K562 (cell line): ENCODE measurements at regions not wholly inside any gene's neighbourhood (a gene's known extent, or its start where the extent isn't known, plus 50 kb on each side); places are given as distances from the start of the nearest gene placed in this dataset.

Source experiments
- ATAC-seq: fragments of 200-7000 bp; cut with Tn5 transposase; 3 replicates; pipeline ENCODE4 v1.9.1; 2020; ENCODE audit warnings: moderate library complexity
- BruUV-seq: library from RNA; stranded (reverse); fragments of 400-500 nt; replicated peaks from 2 replicates; lab custom pipeline; 2021; lab: Mats Ljungman, UMichigan
- CTCF ChIA-PET: fragments of 300-600 bp; formaldehyde crosslinking; extraction: SDS; loops from one replicate; lab custom pipeline; 2021; ENCODE audit warnings: low intra/inter-chr PET ratio; lab: Yijun Ruan, JAX
- POLR2A ChIA-PET: fragments of 300-600, 350-650 bp; sonication (Branson Sonifier 250); formaldehyde crosslinking; extraction: SDS; loops from one replicate; lab custom pipeline; 2021; ENCODE audit warnings: antibody characterized with exemption, inconsistent platforms; lab: Yijun Ruan, JAX
- DNase-seq, 4 experiments: peaks; one replicate each; pipeline versions ENCODE4 v3.0.0 to v3.0.0-alpha.2; 2011 to 2018; ENCODE audit warnings: low spot score in 3 of 4, mixed read lengths in 3 of 4; ENCODE audit errors: extremely low read depth in 1 of 4
- FAIRE-seq: peaks from 2 replicates; lab custom pipeline; 2011; peaks lifted over from hg19 to GRCh38; lab: Jason Lieb, UNC
- H2AFZ ChIP-seq: 2 replicates; pipeline ENCODE4 v1.6.0; 2011; ENCODE audit warnings: low read depth, low read length, control low read depth, inconsistent platforms
- H3K27ac ChIP-seq: fragments of 200-600 bp; 3 replicates; pipeline ENCODE4 v1.8.0; 2011; ENCODE audit warnings: low read depth, mild to moderate bottlenecking, control low read depth, inconsistent platforms, low read length, moderate library complexity, mixed read lengths; ENCODE audit errors: extremely low read depth
- H3K27me3 ChIP-seq, 2 experiments: fragments of 300-600 bp in 1 of 2; 2 replicates in 1 of 2; 3 replicates in 1 of 2; pipeline versions ENCODE4 v1.6.0 to v1.8.0; 2011; ENCODE audit warnings: inconsistent platforms in 2 of 2, low read length in 2 of 2, mild to moderate bottlenecking in 1 of 2, mixed read lengths in 1 of 2, moderate library complexity in 1 of 2; ENCODE audit not compliant: control insufficient read depth in 2 of 2, insufficient read depth in 2 of 2
- H3K36me3 ChIP-seq: fragments of 300-600 bp; 3 replicates; pipeline ENCODE4 v1.8.0; 2011; ENCODE audit warnings: mild to moderate bottlenecking, low read length, inconsistent platforms; ENCODE audit not compliant: control insufficient read depth, insufficient read depth
- H3K4me1 ChIP-seq, 2 experiments: fragments of 200-600 bp in 1 of 2; replicated peaks in 1 of 2; 2 replicates in 1 of 2; 3 replicates in 1 of 2; pipeline versions ENCODE4 v1.5.1 to v1.8.0; 2011; ENCODE audit warnings: inconsistent platforms in 2 of 2, low read length in 2 of 2, mild to moderate bottlenecking in 1 of 2, mixed read lengths in 1 of 2, moderate library complexity in 1 of 2; ENCODE audit not compliant: control insufficient read depth in 2 of 2, insufficient read depth in 2 of 2
- H3K4me2 ChIP-seq: 2 replicates; pipeline ENCODE4 v1.6.1; 2011; ENCODE audit warnings: low read length, control low read depth, inconsistent platforms, mixed read lengths; ENCODE audit not compliant: insufficient read depth
- H3K4me3 ChIP-seq: fragments of 200-600 bp; sonication (generic), shearing (Covaris generic); 2 replicates; pipeline ENCODE4 v1.5.1; 2016; ENCODE audit warnings: control low read depth, inconsistent platforms
- H3K79me2 ChIP-seq: fragments of 200-600 bp; 3 replicates; pipeline ENCODE4 v1.8.0; 2011; ENCODE audit warnings: low read length, inconsistent platforms; ENCODE audit not compliant: control insufficient read depth, insufficient read depth
- H3K9ac ChIP-seq, 2 experiments: 2 replicates each; pipeline versions ENCODE4 v1.6.0 to v1.6.1; 2011; ENCODE audit warnings: low read depth in 2 of 2, low read length in 2 of 2, control low read depth in 1 of 2, inconsistent platforms in 1 of 2, mild to moderate bottlenecking in 1 of 2, mixed read lengths in 1 of 2; ENCODE audit not compliant: insufficient read depth in 1 of 2
- H3K9me1 ChIP-seq: one replicate; pipeline ENCODE4 v1.6.0; 2011; ENCODE audit warnings: inconsistent platforms, mild to moderate bottlenecking, low read length, moderate library complexity; ENCODE audit not compliant: control insufficient read depth, insufficient read depth
- H3K9me3 ChIP-seq: replicated peaks from 2 replicates; pipeline ENCODE4 v1.5.1; 2011; ENCODE audit warnings: low read depth, low read length, inconsistent platforms; ENCODE audit not compliant: control insufficient read depth, insufficient read depth
- H4K20me1 ChIP-seq: replicated peaks from 2 replicates; pipeline ENCODE4 v1.6.1; 2011; ENCODE audit warnings: low read length, inconsistent platforms, mixed read lengths; ENCODE audit not compliant: control insufficient read depth, insufficient read depth
- BDP1 ChIP-seq: IDR thresholded peaks from 3 replicates; pipeline ENCODE4 v1.6.1; 2011; ENCODE audit not compliant: insufficient read length, insufficient read depth
- CHD1 ChIP-seq: fragments of 200-600 bp; sonication (generic); IDR thresholded peaks from one replicate; pipeline ENCODE4 v1.6.1; 2012; ENCODE audit warnings: mild to moderate bottlenecking, moderate library complexity, low read length, inconsistent platforms
- LARP7 ChIP-seq: fragments of 450-650 bp; IDR thresholded peaks from 2 replicates; pipeline ENCODE4 v1.6.1; 2016
- PCBP2 ChIP-seq: fragments of 200-400 bp; formaldehyde crosslinking; IDR thresholded peaks from 2 replicates; pipeline ENCODE4 v1.6.1; 2018; ENCODE audit warnings: low read length, low read depth, mild to moderate bottlenecking, moderate library complexity; ENCODE audit not compliant: poor library complexity, severe bottlenecking
- PHB2 ChIP-seq: fragments of 450-650 bp; IDR thresholded peaks from 2 replicates; pipeline ENCODE4 v1.6.1; 2017; ENCODE audit warnings: low read depth
- POLR2H ChIP-seq: IDR thresholded peaks from 2 replicates; pipeline ENCODE4 v1.6.1; 2016; ENCODE audit warnings: missing genetic modification characterization, low read depth, mild to moderate bottlenecking, control low read depth, missing compliant biosample characterization, moderate library complexity
- PYGO2 ChIP-seq: fragments of 450-650 bp; IDR thresholded peaks from 2 replicates; pipeline ENCODE4 v1.6.1; 2016; ENCODE audit warnings: mild to moderate bottlenecking, missing genetic modification characterization, moderate library complexity, missing compliant biosample characterization
- RAD21 ChIP-seq, 2 experiments: fragments of 250-450 bp in 1 of 2; fragments of 450-650 bp in 1 of 2; sonication (Bioruptor Pico) in 1 of 2; formaldehyde crosslinking in 1 of 2; IDR thresholded peaks in 1 of 2; conservative IDR thresholded peaks in 1 of 2; 2 replicates each; pipeline versions ENCODE4 v1.4.0 to v1.8.0; 2020 to 2022; ENCODE audit warnings: mild to moderate bottlenecking in 2 of 2, moderate library complexity in 1 of 2
- RFX5 ChIP-seq: IDR thresholded peaks from 2 replicates; pipeline ENCODE4 v1.6.1; 2011; ENCODE audit warnings: low read depth, mild to moderate bottlenecking, improper control_type of control experiment, low read length
- SREBF1 ChIP-seq: fragments of 150-350 bp; IDR thresholded peaks from 2 replicates; pipeline ENCODE4 v1.6.1; 2014; ENCODE audit warnings: antibody characterized with exemption, low read depth, low read length, borderline replicate concordance
- YBX1 ChIP-seq: fragments of 450-650 bp; IDR thresholded peaks from 2 replicates; pipeline ENCODE4 v1.7.1; 2016; ENCODE audit warnings: mild to moderate bottlenecking
- ZKSCAN3 ChIP-seq: fragments of 250-450 bp; sonication (Bioruptor Pico); IDR thresholded peaks from 2 replicates; pipeline ENCODE4 v1.4.0; 2020
- ZNF24 ChIP-seq: fragments of 450-650 bp; IDR thresholded peaks from 2 replicates; pipeline ENCODE4 v1.6.1; 2016
- ZNF3 ChIP-seq: fragments of 250-450 bp; sonication (Bioruptor Pico); IDR thresholded peaks from 2 replicates; pipeline ENCODE4 v1.5.0; 2021; ENCODE audit warnings: mild to moderate bottlenecking, moderate library complexity
- ZNF41 ChIP-seq: fragments of 250-450 bp; sonication (Bioruptor Pico); conservative IDR thresholded peaks from 2 replicates; pipeline ENCODE4 v1.4.0; 2020; ENCODE audit warnings: mild to moderate bottlenecking
- WGBS: fragments of 100-300 bp; shearing (Covaris generic); methylation state at CpG from one replicate; pipeline ENCODE4 v1.1.6; 2016; ENCODE audit warnings: low coverage, mixed read lengths; ENCODE audit not compliant: insufficient coverage; ENCODE audit errors: missing lambda C conversion rate; 5-methylcytosine and 5-hydroxymethylcytosine counted together
- in situ Hi-C: fragments of 300-500 bp; cut with MboI; formaldehyde crosslinking; loops from 4 replicates; pipeline ENCODE4 v1.15.0; 2018; ENCODE audit warnings: inconsistent platforms, mixed read lengths
- intact Hi-C: fragments of 100-400 bp; cut with micrococcal nuclease; formaldehyde crosslinking; loops from 2 replicates; pipeline ENCODE4 v1.14.2; 2022
- TF ChIP-seq, protein P1 (sequence below): fragments of 450-650 bp; IDR thresholded peaks from 2 replicates; pipeline ENCODE4 v1.6.1; 2016; ENCODE audit warnings: borderline replicate concordance
- TF ChIP-seq, protein P2 (sequence below): fragments of 200-800 bp; sonication (Bioruptor generic); IDR thresholded peaks from 2 replicates; pipeline ENCODE4 v1.6.1; 2016; ENCODE audit warnings: missing genetic modification characterization, missing compliant biosample characterization

DNA sequence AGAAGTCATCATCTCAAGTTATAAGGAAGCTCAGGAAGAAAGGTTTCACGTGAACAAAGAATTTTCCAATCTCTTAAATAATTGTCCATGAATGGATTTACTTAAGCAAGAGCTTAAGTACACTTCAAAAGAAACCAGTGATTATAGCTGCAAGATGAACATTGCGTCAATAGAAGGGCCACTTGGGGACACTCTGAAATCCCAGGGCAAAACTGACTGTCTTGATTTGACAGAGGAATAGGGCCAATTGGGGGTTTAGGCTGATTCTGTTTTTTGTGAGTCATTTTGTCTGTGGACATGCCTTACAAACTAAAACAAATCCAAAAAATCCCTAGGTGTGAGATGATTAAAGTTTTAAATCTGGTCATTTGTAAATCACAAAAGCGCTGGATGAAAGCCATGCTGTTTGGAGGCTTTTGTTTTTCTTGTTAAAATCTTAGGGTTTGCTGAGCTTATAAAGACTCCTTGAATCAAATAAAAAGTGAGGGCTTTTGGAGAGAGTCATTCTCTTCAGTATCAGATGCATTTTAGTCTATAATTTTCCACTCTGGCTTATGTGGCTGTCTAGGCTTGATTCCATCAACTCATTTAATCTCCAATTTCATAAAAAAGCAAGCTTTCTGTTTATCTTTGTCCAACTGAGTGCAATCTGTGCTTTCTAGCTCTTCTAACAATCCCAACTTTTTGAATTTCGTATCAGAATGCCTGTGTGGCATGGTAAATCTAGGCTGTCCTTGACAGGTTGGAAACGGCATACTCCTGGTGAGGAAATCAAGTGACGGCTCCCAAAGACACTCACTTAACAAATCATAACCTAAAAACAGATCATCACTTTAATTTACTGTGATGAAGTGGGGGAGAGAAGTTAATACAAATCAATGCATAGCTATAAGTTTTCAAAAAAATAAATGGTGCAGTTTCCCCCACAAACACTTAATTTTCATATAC is 98.2 kb upstream of the SOX9 start:
- Histone ChIP-seq H4K20me1 (no peaks in the 10 kb centered on the region), H3K9me1 (no peaks in the 10 kb centered on the region), H3K4me3 (no peak overlapping the region), H3K36me3 (no peaks in the 10 kb centered on the region), H3K79me2 (no peaks in the 10 kb centered on the region), H3K9me3 (no peaks in the 10 kb centered on the region), H3K27ac (no peak overlapping the region), H3K4me2 (no peak overlapping the region), H2AFZ (no peak overlapping the region), H3K27me3 (no peaks in the 10 kb centered on the region), H3K9ac (no peak overlapping the region), H3K4me1 (no peaks in the 10 kb centered on the region)
- DNase-seq, result no peak
- BruUV-seq, result no TSS peak
- WGBS, result 0% methylated on average over 6 of the region's 6 CpGs
- in situ Hi-C loops, result no loop called here
- no peak for FAIRE-seq
- no peak for ATAC-seq
- POLR2A ChIA-PET, result no interaction called here
- intact Hi-C loops, result no loop called here
- CTCF ChIA-PET, result no interaction called here
- TF ChIP-seq SREBF1 (no peak), YBX1 (no peak), ZNF3 (CRISPR knock-in tag) (no peak), POLR2H (no peak), PCBP2 (no peak), ZKSCAN3 (CRISPR knock-in tag) (no peak), RAD21 (CRISPR knock-in tag; conservative IDR thresholded peaks at IDR 0.05 in 1 of 2, IDR thresholded peaks at IDR 0.05 in 1 of 2) (no peak), RFX5 (no peak), LARP7 (no peak), BDP1 (no peak), PHB2 (no peak), PYGO2 (no peak), ZNF41 (CRISPR knock-in tag) (no peak), ZNF24 (no peak), CHD1 (no peak)
- TF ChIP-seq, protein P1, sequence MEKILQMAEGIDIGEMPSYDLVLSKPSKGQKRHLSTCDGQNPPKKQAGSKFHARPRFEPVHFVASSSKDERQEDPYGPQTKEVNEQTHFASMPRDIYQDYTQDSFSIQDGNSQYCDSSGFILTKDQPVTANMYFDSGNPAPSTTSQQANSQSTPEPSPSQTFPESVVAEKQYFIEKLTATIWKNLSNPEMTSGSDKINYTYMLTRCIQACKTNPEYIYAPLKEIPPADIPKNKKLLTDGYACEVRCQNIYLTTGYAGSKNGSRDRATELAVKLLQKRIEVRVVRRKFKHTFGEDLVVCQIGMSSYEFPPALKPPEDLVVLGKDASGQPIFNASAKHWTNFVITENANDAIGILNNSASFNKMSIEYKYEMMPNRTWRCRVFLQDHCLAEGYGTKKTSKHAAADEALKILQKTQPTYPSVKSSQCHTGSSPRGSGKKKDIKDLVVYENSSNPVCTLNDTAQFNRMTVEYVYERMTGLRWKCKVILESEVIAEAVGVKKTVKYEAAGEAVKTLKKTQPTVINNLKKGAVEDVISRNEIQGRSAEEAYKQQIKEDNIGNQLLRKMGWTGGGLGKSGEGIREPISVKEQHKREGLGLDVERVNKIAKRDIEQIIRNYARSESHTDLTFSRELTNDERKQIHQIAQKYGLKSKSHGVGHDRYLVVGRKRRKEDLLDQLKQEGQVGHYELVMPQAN, result no peak
- TF ChIP-seq, protein P2, sequence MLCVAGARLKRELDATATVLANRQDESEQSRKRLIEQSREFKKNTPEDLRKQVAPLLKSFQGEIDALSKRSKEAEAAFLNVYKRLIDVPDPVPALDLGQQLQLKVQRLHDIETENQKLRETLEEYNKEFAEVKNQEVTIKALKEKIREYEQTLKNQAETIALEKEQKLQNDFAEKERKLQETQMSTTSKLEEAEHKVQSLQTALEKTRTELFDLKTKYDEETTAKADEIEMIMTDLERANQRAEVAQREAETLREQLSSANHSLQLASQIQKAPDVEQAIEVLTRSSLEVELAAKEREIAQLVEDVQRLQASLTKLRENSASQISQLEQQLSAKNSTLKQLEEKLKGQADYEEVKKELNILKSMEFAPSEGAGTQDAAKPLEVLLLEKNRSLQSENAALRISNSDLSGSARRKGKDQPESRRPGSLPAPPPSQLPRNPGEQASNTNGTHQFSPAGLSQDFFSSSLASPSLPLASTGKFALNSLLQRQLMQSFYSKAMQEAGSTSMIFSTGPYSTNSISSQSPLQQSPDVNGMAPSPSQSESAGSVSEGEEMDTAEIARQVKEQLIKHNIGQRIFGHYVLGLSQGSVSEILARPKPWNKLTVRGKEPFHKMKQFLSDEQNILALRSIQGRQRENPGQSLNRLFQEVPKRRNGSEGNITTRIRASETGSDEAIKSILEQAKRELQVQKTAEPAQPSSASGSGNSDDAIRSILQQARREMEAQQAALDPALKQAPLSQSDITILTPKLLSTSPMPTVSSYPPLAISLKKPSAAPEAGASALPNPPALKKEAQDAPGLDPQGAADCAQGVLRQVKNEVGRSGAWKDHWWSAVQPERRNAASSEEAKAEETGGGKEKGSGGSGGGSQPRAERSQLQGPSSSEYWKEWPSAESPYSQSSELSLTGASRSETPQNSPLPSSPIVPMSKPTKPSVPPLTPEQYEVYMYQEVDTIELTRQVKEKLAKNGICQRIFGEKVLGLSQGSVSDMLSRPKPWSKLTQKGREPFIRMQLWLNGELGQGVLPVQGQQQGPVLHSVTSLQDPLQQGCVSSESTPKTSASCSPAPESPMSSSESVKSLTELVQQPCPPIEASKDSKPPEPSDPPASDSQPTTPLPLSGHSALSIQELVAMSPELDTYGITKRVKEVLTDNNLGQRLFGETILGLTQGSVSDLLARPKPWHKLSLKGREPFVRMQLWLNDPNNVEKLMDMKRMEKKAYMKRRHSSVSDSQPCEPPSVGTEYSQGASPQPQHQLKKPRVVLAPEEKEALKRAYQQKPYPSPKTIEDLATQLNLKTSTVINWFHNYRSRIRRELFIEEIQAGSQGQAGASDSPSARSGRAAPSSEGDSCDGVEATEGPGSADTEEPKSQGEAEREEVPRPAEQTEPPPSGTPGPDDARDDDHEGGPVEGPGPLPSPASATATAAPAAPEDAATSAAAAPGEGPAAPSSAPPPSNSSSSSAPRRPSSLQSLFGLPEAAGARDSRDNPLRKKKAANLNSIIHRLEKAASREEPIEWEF (CRISPR knock-in tag), result no peak
